Activated T-cell treated with anti-CD3 and anti-CD28 coated beads, Interleukin-2, amount 50 U/mL, for 72 hours (primary cell): ENCODE measurements at regions not wholly inside any gene's neighbourhood (a gene's known extent, or its start where the extent isn't known, plus 50 kb on each side); places are given as distances from the start of the nearest gene placed in this dataset.

Experiments used
- ATAC-seq, 2 donors: fragments of 150-1000 bp; cut with Tn5 transposase; replicated peaks in 1 of 2; 2 replicates each; pipeline ENCODE4 v1.10.0; 2021; ENCODE audit warnings: moderate library complexity in 2 of 2, mild to moderate bottlenecking in 1 of 2
- DNase-seq, 2 donors: peaks; one replicate each; pipeline ENCODE4 v3.0.0; 2021 to 2022; ENCODE audit warnings: mixed read lengths in 1 of 2
- H3K27ac Mint-ChIP-seq: one replicate; pipeline ENCODE4 v1.8.0; 2022; ENCODE audit warnings: mild to moderate bottlenecking, moderate library complexity, mixed read lengths
- H3K27me3 Mint-ChIP-seq: one replicate; pipeline ENCODE4 v1.8.0; 2022; ENCODE audit warnings: low read depth, mixed read lengths
- H3K36me3 Mint-ChIP-seq, 2 donors: one replicate each; pipeline ENCODE4 v1.8.0; 2022; ENCODE audit warnings: mixed read lengths in 2 of 2, mild to moderate bottlenecking in 1 of 2; ENCODE audit not compliant: insufficient read depth in 2 of 2
- H3K4me1 Mint-ChIP-seq: one replicate; pipeline ENCODE4 v1.8.0; 2022; ENCODE audit warnings: low read depth, mixed read lengths
- H3K4me3 Mint-ChIP-seq, 2 donors: one replicate each; pipeline ENCODE4 v1.8.0; 2022; ENCODE audit warnings: mild to moderate bottlenecking in 2 of 2, mixed read lengths in 2 of 2, moderate library complexity in 2 of 2
- H3K9me3 Mint-ChIP-seq, 2 donors: one replicate each; pipeline ENCODE4 v1.8.0; 2022; ENCODE audit warnings: mixed read lengths in 2 of 2

DNA sequence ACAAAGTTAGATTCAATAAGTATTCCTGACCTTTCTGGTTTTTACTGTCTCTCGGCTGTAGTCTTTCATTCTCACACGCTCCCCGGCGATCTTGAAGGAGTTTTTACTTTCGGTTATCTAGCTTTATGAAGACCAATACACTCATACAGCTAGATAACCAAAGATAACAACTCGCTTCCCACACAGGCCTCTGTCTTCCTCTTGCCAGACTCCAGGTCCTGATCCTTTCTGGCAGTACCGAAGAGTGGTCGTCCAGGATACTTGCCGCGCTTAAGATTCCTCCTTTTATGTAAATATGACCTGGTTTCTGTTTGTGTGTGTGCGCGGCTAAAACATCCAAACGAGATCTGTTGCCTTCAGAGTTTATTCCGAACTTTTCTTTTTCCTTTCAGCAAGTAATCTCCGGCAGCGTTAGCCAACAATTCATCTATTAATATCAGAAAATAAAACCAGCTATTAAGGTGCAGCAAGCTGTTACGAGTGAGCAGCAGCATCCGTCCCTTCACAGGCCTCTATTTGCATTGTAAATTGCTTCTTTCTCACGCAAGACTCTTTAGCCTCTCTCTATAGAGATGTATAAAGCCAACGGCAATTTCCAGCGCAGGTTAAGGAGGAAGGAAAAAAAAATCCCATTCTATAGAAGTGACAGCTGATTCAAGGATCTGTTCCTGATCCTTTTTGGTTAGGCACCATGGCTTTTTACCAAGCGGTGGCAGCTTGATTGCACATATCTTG lies 216.1 kb downstream of the MEF2C start:
- peaks cover 85% of the 10 kb centered on the region for H3K27me3 Mint-ChIP-seq
- DNase-seq, result peak in 1 of 2 donors; percentile 10
- peaks cover 2 to 6% of the 10 kb centered on the region in 2 donors for H3K36me3 Mint-ChIP-seq
- no peaks in the 10 kb centered on the region for H3K9me3 Mint-ChIP-seq
- ATAC-seq, result peak; percentile 42 to 45
- H3K27ac Mint-ChIP-seq, result no peak overlapping the region
- H3K4me1 Mint-ChIP-seq, result peaks cover 32% of the 10 kb centered on the region
- H3K4me3 Mint-ChIP-seq, result peak overlapping the region; percentile 86 to 96

- ATAC-seq (no peak), DNase-seq (no peak)
- Mint-ChIP-seq H3K36me3 (peaks cover 2 to 9% of the 10 kb centered on the region in 2 donors), H3K27me3 (peaks cover 81% of the 10 kb centered on the region), H3K4me1 (peaks cover 38% of the 10 kb centered on the region), H3K27ac (no peak overlapping the region), H3K9me3 (no peaks in the 10 kb centered on the region), H3K4me3 (peak overlapping the region; percentile 86 to 96)
Observed at GRCh38 chr5:88665750-88666215, 217.2 kb downstream of the MEF2C start.

DNA sequence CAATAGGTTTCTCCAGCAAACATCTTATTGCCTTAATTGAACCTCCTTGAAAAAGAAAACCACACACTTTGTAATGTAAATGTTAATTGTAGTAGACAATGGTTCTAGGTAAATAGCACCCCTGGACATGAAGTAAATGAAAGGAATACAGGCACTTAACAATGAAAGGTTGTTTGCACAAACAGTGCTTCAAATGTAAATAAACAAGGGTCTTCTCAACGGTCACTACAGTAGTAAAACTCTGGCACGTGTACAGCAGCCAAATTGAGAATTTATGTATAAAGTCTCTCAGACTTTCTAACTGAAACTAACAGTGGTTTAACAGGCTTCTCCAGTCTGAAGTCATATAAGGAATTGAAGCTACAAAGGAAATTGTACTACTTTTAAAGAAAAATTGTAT lies 218.3 kb downstream of the MEF2C start:
- no peaks in the 10 kb centered on the region for H3K9me3 Mint-ChIP-seq
- no peak for DNase-seq
- no peak overlapping the region for H3K27ac Mint-ChIP-seq
- ATAC-seq, result no peak
- no peak overlapping the region for H3K4me3 Mint-ChIP-seq
- H3K27me3 Mint-ChIP-seq, result peaks cover 81% of the 10 kb centered on the region
- H3K4me1 Mint-ChIP-seq, result peaks cover 45% of the 10 kb centered on the region
- H3K36me3 Mint-ChIP-seq, result peaks cover 2 to 9% of the 10 kb centered on the region in 2 donors

DNA sequence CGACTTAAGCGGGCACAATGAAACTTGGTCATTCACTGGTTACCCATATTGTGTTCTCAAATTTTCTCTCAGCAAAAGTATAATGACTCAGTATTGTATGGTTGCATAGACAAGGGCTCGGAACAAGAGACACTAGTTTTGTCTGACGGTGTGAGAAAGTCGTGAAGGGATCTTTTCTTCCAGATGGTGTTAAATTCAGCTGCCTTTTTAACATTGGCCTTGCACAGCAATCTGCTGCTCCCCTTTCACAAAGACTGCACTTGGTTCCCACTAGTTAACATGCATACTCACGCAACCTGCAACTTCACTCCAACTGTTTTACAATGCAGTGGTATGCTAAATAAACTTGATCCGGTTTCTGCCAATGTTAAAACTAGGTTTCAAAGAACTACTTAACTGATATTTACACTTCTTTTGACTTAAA lies 219.2 kb downstream of the MEF2C start:
- H3K4me3 Mint-ChIP-seq, result no peak overlapping the region
- H3K9me3 Mint-ChIP-seq, result no peaks in the 10 kb centered on the region
- H3K36me3 Mint-ChIP-seq, result peaks cover 2 to 9% of the 10 kb centered on the region in 2 donors
- peaks cover 88% of the 10 kb centered on the region for H3K27me3 Mint-ChIP-seq
- DNase-seq (no peak), ATAC-seq (no peak)
- H3K4me1 Mint-ChIP-seq, result peaks cover 46% of the 10 kb centered on the region
- H3K27ac Mint-ChIP-seq, result peak overlapping the region; percentile 44

DNA sequence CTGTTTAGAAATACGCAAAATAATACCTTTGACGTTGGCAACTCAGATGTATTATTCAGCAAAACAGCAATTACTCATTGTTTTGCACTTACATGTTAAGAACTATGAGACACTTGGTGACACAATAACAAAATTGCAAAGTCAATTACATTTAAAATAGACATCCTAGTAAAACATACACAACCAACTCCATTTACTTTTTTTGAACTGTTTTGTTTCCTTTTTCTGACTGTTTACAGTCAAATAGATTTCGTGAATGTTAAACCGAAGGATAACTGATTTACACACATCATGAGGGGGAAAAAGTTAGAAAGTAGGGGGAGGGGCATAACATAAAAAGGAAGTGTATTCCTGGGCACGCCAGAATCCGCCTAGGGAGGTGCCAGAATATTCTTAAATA lies 220.1 kb downstream of the MEF2C start:
- Mint-ChIP-seq H3K4me3 (no peak overlapping the region), H3K36me3 (peaks cover 0 to 9% of the 10 kb centered on the region in 2 donors), H3K27ac (no peak overlapping the region), H3K9me3 (no peaks in the 10 kb centered on the region), H3K27me3 (peaks cover 88% of the 10 kb centered on the region), H3K4me1 (peaks cover 39% of the 10 kb centered on the region)
- DNase-seq (no peak), ATAC-seq (no peak)

DNA sequence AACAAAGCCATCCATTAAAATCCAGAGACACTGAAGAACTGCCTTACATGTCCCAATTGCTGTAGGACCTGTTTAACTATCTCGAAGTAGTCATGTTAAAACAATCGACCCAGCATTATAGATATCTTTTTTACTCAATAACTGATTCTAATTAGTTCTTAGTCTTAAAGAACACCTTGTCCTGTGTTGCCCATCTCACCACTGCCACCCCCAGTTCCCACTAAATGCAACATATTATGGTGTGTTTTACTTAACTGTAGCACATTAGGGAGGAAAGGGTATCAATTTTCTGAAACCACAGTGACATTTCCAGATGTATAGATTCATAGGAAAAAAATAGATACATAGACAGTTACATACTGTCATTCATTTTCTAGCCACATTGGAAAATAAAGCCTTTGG lies 221.2 kb downstream of the MEF2C start:
- H3K4me3 Mint-ChIP-seq, result peak overlapping the region in 1 of 2 donors; percentile 90
- H3K27me3 Mint-ChIP-seq, result peaks cover 80% of the 10 kb centered on the region
- no peak for ATAC-seq

GRCh38 chr5:88660947-88661805 lies 221.8 kb downstream of the MEF2C start:
- H3K9me3 Mint-ChIP-seq, result no peaks in the 10 kb centered on the region
- DNase-seq (peak; percentile 50 to 65), ATAC-seq (peak; percentile 78 to 80)
- peaks cover 0 to 4% of the 10 kb centered on the region in 2 donors for H3K36me3 Mint-ChIP-seq
- H3K27ac Mint-ChIP-seq, result peak overlapping the region; percentile 44
- H3K27me3 Mint-ChIP-seq, result peaks cover 78% of the 10 kb centered on the region
- H3K4me3 Mint-ChIP-seq, result peak overlapping the region; percentile 82 to 90
- H3K4me1 Mint-ChIP-seq, result peaks cover 22% of the 10 kb centered on the region

More for the DNA sequence above, 221.2 kb downstream of the MEF2C start:
- peaks cover 28% of the 10 kb centered on the region for H3K4me1 Mint-ChIP-seq
- H3K36me3 Mint-ChIP-seq, result peaks cover 0 to 8% of the 10 kb centered on the region in 2 donors
- H3K9me3 Mint-ChIP-seq, result no peaks in the 10 kb centered on the region
- no peak overlapping the region for H3K27ac Mint-ChIP-seq
- DNase-seq, result no peak

DNA sequence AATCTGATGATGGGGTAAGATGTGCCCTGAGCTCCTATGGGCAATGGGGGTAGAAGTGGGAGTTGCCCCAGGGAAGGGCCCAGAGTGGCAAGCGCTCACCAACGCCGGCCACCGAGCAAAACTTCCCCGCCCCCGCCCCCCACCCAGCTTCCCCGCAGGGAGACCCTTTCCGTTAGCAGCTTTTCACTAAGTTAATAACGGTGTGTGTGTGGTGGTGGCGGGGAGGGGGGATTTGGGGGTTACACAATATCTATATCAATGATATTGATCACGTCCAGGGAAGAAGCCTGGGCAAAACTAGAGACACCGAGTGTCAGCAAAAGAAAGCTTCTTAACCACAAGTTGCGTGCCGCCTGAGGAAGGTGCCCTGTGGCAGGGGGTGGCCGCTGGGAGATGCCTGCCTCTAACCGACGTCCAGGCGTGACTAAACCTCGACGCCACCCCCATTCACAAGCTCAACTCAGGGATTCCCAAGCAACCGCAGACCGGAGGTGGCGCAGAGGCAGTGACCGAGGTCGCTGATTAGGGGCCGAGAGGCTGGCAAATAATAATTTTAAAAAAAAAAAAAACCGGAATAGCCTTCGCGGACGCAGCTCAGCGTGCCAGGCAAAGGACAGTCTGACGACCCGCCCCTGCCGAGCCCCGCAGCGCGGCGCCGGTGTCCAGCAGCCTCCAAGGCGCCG lies 222.6 kb downstream of the MEF2C start:
- DNase-seq, result peak in 1 of 2 donors; percentile 21
- peaks cover 71% of the 10 kb centered on the region for H3K27me3 Mint-ChIP-seq
- peaks cover 0 to 4% of the 10 kb centered on the region in 2 donors for H3K36me3 Mint-ChIP-seq
- ATAC-seq, result peak; percentile 49 to 58
- H3K9me3 Mint-ChIP-seq, result no peaks in the 10 kb centered on the region
- H3K4me3 Mint-ChIP-seq, result peak overlapping the region; percentile 82 to 90
- H3K4me1 Mint-ChIP-seq, result peaks cover 14% of the 10 kb centered on the region
- H3K27ac Mint-ChIP-seq, result no peak overlapping the region

DNA sequence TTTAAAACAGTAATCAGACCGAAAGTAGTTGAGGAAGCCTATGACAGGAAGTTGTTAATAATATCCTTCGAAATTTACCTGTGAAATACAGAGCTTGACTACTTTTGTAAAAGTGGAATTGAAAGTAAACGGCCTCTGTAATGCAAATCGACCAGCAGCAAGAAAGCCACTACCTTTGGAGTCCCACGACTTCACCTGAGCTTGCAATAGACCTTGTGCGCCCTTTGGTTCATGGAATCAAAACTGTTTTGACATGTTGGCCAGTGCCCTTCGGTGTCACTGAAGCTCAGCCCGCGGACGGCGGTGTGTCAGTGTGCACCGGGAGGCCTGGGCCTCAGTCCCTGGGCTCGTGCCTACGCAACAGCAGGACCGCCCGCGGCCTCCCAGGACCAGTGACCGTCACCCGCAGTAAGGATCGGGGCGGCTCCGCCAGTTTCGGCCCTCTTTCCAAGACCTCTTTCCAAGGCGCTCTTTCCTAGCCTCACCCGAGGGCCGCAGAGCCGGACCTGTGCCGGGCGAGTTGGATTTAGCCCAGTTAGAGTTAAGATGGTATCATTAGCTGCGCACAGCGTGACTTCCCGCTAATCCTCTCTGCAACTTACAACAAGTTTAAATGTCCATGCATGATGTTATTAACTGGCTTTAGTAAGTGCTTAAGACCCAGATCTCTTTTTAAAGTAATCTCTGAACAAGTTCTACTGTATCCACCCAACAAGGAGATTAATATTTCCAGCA lies 223.3 kb downstream of the MEF2C start:
- DNase-seq (no peak), ATAC-seq (no peak)
- H3K9me3 Mint-ChIP-seq, result no peaks in the 10 kb centered on the region
- peaks cover 0 to 4% of the 10 kb centered on the region in 2 donors for H3K36me3 Mint-ChIP-seq
- H3K4me3 Mint-ChIP-seq, result peak overlapping the region; percentile 62 to 72
- H3K4me1 Mint-ChIP-seq, result peaks cover 14% of the 10 kb centered on the region
- peak overlapping the region; percentile 28 for H3K27ac Mint-ChIP-seq
- peaks cover 63% of the 10 kb centered on the region for H3K27me3 Mint-ChIP-seq

- Mint-ChIP-seq H3K36me3 (peaks cover 0 to 4% of the 10 kb centered on the region in 2 donors), H3K4me3 (no peak overlapping the region), H3K27ac (no peak overlapping the region), H3K27me3 (peaks cover 55% of the 10 kb centered on the region), H3K4me1 (peaks cover 14% of the 10 kb centered on the region), H3K9me3 (no peaks in the 10 kb centered on the region)
- ATAC-seq (no peak), DNase-seq (no peak)
Observed at GRCh38 chr5:88658886-88659285, 224.1 kb downstream of the MEF2C start.

GRCh38 chr5:88657906-88658775 lies 224.8 kb downstream of the MEF2C start:
- Mint-ChIP-seq H3K4me1 (peaks cover 14% of the 10 kb centered on the region), H3K36me3 (peaks cover 0 to 4% of the 10 kb centered on the region in 2 donors), H3K27me3 (peaks cover 48% of the 10 kb centered on the region), H3K4me3 (no peak overlapping the region), H3K27ac (no peak overlapping the region), H3K9me3 (no peaks in the 10 kb centered on the region)
- ATAC-seq, result no peak
- no peak for DNase-seq
